Body of pancreas (tissue), 4 donors: ENCODE measurements at regions not wholly inside any gene's neighbourhood (a gene's known extent, or its start where the extent isn't known, plus 50 kb on each side); places are given as distances from the start of the nearest gene placed in this dataset.
A peak's percentile ranks its signal among the peaks of the same experiment; 100 is the strongest.

Experiments
- ATAC-seq: fragments of 150-250 bp; one replicate; pipeline ENCODE4 v1.9.1; 2016
- DNase-seq, 4 donors: peaks; one replicate each; pipeline ENCODE4 v3.0.0-alpha.2; 2019
- H3K27ac ChIP-seq, 4 donors: fragments of 200-600 bp; sonication (generic); 1 replicate in 3 of 4; 2 replicates in 1 of 4; pipeline versions ENCODE4 v1.5.1 to v1.6.1; 2016 to 2019; ENCODE audit warnings: mild to moderate bottlenecking in 1 of 4, mixed read lengths in 1 of 4, moderate library complexity in 1 of 4
- H3K27me3 ChIP-seq, 2 donors: fragments of 200-600 bp; sonication (generic); one replicate each; pipeline ENCODE4 v1.6.0; 2016; ENCODE audit warnings: mild to moderate bottlenecking in 1 of 2
- H3K36me3 ChIP-seq, 2 donors: fragments of 200-600 bp; sonication (generic); replicated peaks in 1 of 2; 2 replicates each; pipeline ENCODE4 v1.5.1; 2016; ENCODE audit warnings: low read depth in 2 of 2; ENCODE audit not compliant: insufficient read depth in 1 of 2
- H3K4me1 ChIP-seq: fragments of 200-600 bp; sonication (generic); one replicate; pipeline ENCODE4 v1.6.0; 2016
- H3K4me3 ChIP-seq, 2 donors: fragments of 200-600 bp; sonication (generic); 1 replicate in 1 of 2; 2 replicates in 1 of 2; pipeline ENCODE4 v1.5.1; 2016 to 2019
- H3K9me3 ChIP-seq, 3 donors: fragments of 200-600 bp; sonication (generic); 1 replicate in 2 of 3; 2 replicates in 1 of 3; pipeline ENCODE4 v1.5.1; 2016
- CTCF ChIP-seq, 7 experiments: fragments of 450-650 bp in 4 of 7; fragments of 200-600 bp in 3 of 7; sonication (generic) in 3 of 7; IDR thresholded peaks; one replicate each; pipeline ENCODE4 v1.5.1; 2016 to 2019; ENCODE audit warnings: antibody characterized with exemption in 7 of 7
- POLR2A ChIP-seq, 3 donors: fragments of 450-650 bp; IDR thresholded peaks; one replicate each; pipeline ENCODE4 v1.6.1; 2016; ENCODE audit warnings: antibody characterized with exemption in 3 of 3, mild to moderate bottlenecking in 2 of 3
- WGBS, 2 donors: methylation state at CpG; one replicate each; pipeline ENCODE4 v1.1.5; 2017; 5-methylcytosine and 5-hydroxymethylcytosine counted together
- intact Hi-C: fragments of 100-400 bp; cut with DNase I; formaldehyde crosslinking; loops from one replicate; pipeline ENCODE4 v1.15.1; 2023

- no peak overlapping the region for H3K27ac ChIP-seq
- intact Hi-C loops, result no loop called here
- no peak overlapping the region for H3K4me3 ChIP-seq
- no peak for ATAC-seq
- TF ChIP-seq CTCF (IDR thresholded peaks at IDR 0.05) (no peak), POLR2A (IDR thresholded peaks at IDR 0.05) (no peak)
- no peaks in the 10 kb centered on the region for H3K36me3 ChIP-seq
- H3K27me3 ChIP-seq, result no peaks in the 10 kb centered on the region
- DNase-seq, result no peak
- H3K4me1 ChIP-seq, result peaks cover 18% of the 10 kb centered on the region
- WGBS, 2 donors, result 38 to 43% methylated on average over 5 of the region's 5 CpGs
- H3K9me3 ChIP-seq, result no peaks in the 10 kb centered on the region
Observed at GRCh38 chr5:124161266-124161665, 585.2 kb downstream of the ZNF608 start.

GRCh38 chr5:124160265-124160664 is 586.2 kb downstream of the ZNF608 start:
- ATAC-seq (no peak), DNase-seq (no peak)
- WGBS, 2 donors, result 71 to 88% methylated on average over 2 of the region's 2 CpGs
- H3K36me3 ChIP-seq, result no peaks in the 10 kb centered on the region
- TF ChIP-seq CTCF (IDR thresholded peaks at IDR 0.05) (no peak), POLR2A (IDR thresholded peaks at IDR 0.05) (no peak)
- H3K27ac ChIP-seq, result no peak overlapping the region
- H3K9me3 ChIP-seq, result peaks cover 0 to 4% (median 0%) of the 10 kb centered on the region in 3 donors
- no peaks in the 10 kb centered on the region for H3K27me3 ChIP-seq
- peaks cover 18% of the 10 kb centered on the region for H3K4me1 ChIP-seq
- no peak overlapping the region for H3K4me3 ChIP-seq
- intact Hi-C loops, result no loop called here

- TF ChIP-seq CTCF (IDR thresholded peaks at IDR 0.05), result peak in 1 of 7 experiments; percentile 10
- TF ChIP-seq POLR2A (IDR thresholded peaks at IDR 0.05), result no peak
- Histone ChIP-seq H3K9me3 (peaks cover 0 to 9% (median 0%) of the 10 kb centered on the region in 3 donors), H3K4me3 (no peak overlapping the region), H3K27me3 (no peaks in the 10 kb centered on the region), H3K27ac (no peak overlapping the region), H3K36me3 (no peaks in the 10 kb centered on the region), H3K4me1 (peaks cover 11% of the 10 kb centered on the region)
- DNase-seq (no peak), ATAC-seq (no peak)
- intact Hi-C loops, result no loop called here
- 9 to 33% methylated on average over 2 of the region's 2 CpGs for WGBS, 2 donors
Observed at GRCh38 chr5:124157320-124157719, 589.1 kb downstream of the ZNF608 start.

- H3K9me3 ChIP-seq, result peaks cover 0 to 9% (median 0%) of the 10 kb centered on the region in 3 donors
- ATAC-seq (no peak), DNase-seq (no peak)
- no peak overlapping the region for H3K4me3 ChIP-seq
- H3K36me3 ChIP-seq, result no peaks in the 10 kb centered on the region
- no peak for TF ChIP-seq CTCF (IDR thresholded peaks at IDR 0.05)
- H3K27me3 ChIP-seq, result no peaks in the 10 kb centered on the region
- intact Hi-C loops, result no loop called here
- 30 to 32% methylated on average over 4 of the region's 4 CpGs for WGBS, 2 donors
- H3K4me1 ChIP-seq, result peaks cover 8% of the 10 kb centered on the region
- H3K27ac ChIP-seq, result no peak overlapping the region
Observed at GRCh38 chr5:124156415-124156996, 589.9 kb downstream of the ZNF608 start.

- DNase-seq (no peak), ATAC-seq (no peak)
- TF ChIP-seq CTCF (IDR thresholded peaks at IDR 0.05), result no peak
- TF ChIP-seq POLR2A (IDR thresholded peaks at IDR 0.05), result no peak
- WGBS, 2 donors, result 0 to 94% methylated on average over 1 of the region's 1 CpG
- Histone ChIP-seq H3K4me3 (no peak overlapping the region), H3K27ac (no peak overlapping the region), H3K36me3 (no peaks in the 10 kb centered on the region), H3K4me1 (no peaks in the 10 kb centered on the region), H3K9me3 (peaks cover 0 to 9% (median 0%) of the 10 kb centered on the region in 3 donors), H3K27me3 (no peaks in the 10 kb centered on the region)
- intact Hi-C loops, result no loop called here
Observed at GRCh38 chr5:124154714-124155113, 591.7 kb downstream of the ZNF608 start.
